ENCODE measurements at regions not wholly inside any gene's neighbourhood (a gene's known extent, or its start where the extent isn't known, plus 50 kb on each side); places are given as distances from the start of the nearest gene placed in this dataset.
A peak's percentile ranks its signal among the peaks of the same experiment; 100 is the strongest.

DNA sequence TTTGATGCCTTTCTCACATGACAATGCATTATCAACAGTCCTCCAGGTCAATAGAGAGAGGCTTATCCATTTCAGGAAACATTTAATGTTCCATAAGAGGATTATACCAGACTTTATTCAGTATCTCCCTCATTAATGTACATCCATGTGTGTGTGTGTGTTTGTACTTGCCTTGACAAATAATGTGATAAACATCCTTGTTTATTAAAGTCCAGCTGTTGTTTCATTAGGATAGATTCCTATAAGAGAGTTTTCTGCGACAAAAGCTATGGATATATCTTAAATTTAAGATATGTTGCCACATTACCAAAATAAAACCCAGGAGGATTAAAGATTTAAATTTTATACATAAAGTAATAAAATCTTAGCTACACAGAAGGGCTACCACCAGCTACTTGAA, 492.6 kb downstream of the TOX3 start:
- no peak for DNase-seq

DNA sequence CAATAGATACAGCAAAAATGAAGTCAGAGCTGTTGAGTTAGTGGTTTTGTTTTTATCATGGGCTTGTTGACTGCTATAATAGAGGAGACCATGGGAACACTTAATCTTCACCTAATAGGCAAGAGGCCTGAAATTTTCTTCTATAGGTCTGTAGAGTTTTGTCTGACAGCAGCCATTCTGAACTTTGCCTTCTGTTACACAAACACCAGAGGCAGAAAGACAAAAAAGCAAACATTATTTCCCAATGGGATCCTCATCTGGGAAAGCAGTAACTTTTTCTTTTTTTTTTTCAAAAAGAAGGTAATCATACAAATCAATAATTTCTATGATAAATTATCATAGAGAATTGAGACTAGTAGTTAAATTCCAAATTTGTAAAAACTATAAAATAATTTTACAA, 494.1 kb downstream of the TOX3 start:
- DNase-seq = no peak

DNA sequence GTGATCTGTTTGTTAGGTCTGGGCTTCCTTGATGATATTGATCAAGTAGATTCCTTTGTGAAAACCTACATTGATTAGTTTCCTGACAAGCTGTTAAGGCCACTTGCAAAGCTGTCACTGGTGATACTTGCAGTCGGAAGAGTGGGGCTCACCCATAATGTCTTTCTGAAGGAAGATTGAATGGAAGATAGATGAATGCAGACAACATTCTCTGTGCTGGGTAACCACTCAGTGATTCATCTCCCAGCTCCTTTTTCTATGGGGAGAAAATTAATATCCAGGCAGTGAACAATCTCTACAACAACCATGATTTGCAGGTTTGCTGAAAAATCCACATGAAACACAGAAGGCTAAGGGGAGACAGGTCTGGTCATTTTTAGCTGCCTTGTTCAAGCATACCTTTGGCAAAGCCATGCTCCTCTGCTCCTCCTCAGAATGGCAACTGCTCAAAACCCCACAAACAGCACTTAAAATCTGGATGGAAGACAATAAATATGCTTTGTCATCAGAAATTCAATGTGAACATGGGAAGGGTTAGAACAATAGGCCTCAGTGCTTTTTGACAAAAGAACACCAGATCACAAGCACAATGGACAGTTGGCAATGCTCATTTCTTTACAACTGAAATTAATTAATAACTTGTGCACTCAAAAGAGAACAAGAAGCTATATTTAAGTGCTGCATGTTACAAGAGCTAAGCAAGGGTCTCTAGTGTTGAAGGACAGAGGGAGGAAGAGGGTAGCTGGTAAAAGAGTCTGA, 495.4 kb downstream of the TOX3 start:
- DNase-seq = peak in 7 of 56 donors; percentile 8 to 42 (median 20)

- DNase-seq = no peak
Observed at GRCh38 chr16:52050418-52050817, 496.5 kb downstream of the TOX3 start.

GRCh38 chr16:52035436-52035835, 511.5 kb downstream of the TOX3 start:
- no peak for DNase-seq

GRCh38 chr16:52034830-52035229, 512.1 kb downstream of the TOX3 start:
- DNase-seq = no peak

GRCh38 chr16:52033992-52034391, 513.0 kb downstream of the TOX3 start:
- DNase-seq = no peak

DNA sequence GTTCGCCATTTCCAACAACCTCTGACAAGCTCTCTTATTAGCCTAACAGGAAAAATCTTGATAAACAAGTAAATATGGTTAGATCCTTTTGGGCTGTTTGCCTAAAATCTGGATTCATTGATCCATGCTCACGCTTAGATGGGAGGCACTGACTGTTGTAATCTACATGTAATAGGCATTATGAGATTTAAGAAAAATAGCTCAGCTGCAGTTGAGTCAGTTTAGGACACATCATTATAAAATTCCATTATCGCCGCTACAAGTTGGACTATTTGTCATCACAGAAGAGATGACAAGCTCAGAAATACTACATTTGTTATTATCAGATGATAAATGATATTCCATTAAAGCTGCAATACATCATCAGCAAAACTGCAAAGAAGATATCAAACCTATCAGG, 524.0 kb downstream of the TOX3 start:
- no peak for DNase-seq

DNA sequence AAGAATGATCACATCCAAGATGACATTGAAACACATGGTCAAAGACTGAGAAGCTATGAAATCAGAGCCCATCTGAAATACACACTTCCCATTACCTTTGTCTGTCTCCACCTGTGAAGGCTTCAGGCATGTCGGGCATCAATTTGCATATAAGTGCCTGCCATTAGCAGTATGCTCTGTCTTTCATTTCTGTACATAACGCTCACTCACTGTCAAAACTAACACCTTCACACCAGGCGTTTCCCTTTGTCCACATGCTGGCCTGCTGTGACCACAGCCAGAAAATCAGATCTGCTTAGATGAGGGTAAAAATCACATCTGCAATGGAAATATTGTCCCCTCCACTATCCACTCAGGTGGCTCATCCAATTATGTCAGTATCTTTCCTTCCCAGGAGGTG, 524.8 kb downstream of the TOX3 start:
- DNase-seq = no peak

DNA sequence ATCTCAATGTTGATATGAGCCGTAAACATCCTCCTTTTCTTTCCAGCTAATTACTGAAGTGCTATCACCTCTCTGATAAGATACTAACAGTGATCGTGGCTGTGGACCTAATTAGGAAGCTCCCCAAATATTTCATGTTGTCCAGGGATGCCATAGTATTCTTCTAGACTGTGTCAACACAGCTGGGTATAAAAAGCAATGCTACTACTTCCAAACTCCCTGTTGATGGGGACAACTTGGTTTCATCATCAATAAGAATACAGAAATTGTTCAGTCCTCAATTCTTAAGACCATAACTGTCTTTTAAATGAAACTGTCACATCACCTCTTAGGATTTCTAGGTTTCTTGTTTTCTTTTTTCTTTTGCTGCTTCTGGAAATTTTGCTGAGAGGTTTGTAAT, 530.6 kb downstream of the TOX3 start:
- no peak for DNase-seq

- DNase-seq = no peak
Observed at GRCh38 chr16:52005551-52005950, 541.4 kb downstream of the TOX3 start.

GRCh38 chr16:52004343-52004742, 542.6 kb downstream of the TOX3 start:
- no peak for DNase-seq

- DNase-seq = no peak
Observed at GRCh38 chr16:52002026-52002425, 544.9 kb downstream of the TOX3 start.

- DNase-seq = no peak
Observed at GRCh38 chr16:51996516-51996915, 550.4 kb downstream of the TOX3 start.

GRCh38 chr16:51994597-51994996, 552.3 kb downstream of the TOX3 start:
- DNase-seq = peak in 1 of 56 donors; percentile 12

GRCh38 chr16:51989637-51990230, 557.2 kb downstream of the TOX3 start:
- no peak for DNase-seq

GRCh38 chr16:51988977-51989376, 558.0 kb downstream of the TOX3 start:
- DNase-seq = no peak

- DNase-seq = no peak
Observed at GRCh38 chr16:51987519-51987918, 559.4 kb downstream of the TOX3 start.

- DNase-seq = no peak
Observed at GRCh38 chr16:51986717-51987116, 560.2 kb downstream of the TOX3 start.

- DNase-seq = no peak
Observed at GRCh38 chr16:51986301-51986700, 560.6 kb downstream of the TOX3 start.

DNA sequence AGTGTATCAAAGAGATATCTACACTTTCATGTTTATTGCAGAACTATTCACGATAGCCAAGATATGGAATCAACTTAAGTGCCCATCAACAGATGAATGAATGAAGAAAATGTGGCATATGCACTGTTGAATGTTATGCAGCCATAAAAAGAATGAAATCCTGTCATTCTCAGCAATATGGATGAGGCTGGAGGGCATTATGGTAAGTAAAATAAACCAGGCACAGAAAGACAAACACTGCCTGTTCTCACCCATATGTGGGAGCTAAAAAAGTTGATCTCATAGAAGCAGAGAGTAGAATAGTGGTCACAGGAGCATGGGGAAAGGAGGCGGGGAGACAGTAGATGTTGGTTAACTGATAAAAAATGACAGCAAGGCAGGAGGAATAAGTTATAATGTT, 561.8 kb downstream of the TOX3 start:
- no peak for DNase-seq

DNA sequence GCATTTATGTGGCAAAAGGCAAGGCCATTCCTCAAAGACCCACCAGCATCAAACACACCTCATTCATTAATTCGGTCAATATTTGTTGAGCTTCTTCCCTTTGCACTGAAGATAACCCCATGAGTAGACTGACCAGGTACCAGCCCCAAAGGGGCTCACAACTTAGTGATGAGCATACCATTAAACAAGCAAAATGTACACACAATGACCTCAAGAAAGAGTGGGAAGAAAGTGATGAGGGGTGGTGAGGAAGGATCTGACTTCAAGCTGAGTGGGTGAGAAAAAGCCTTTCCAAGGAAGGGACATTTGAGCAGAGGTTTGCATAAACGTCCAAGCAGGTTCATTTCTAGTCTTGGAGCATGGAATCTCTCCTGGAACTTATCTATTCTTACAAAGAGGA, 562.5 kb downstream of the TOX3 start:
- no peak for DNase-seq

Measured in nucleus accumbens (tissue), 56 donors.